Endothelial cell of umbilical vein (primary cell): ENCODE measurements at regions not wholly inside any gene's neighbourhood (a gene's known extent, or its start where the extent isn't known, plus 50 kb on each side); places are given as distances from the start of the nearest gene placed in this dataset.

Source experiments
- BruUV-seq: library from RNA; stranded (reverse); fragments of 400-500 nt; replicated peaks from 2 replicates; lab custom pipeline; 2021; lab: Mats Ljungman, UMichigan
- CTCF ChIA-PET: fragments of 300-600, 350-600 bp; sonication (Branson Sonifier 250); formaldehyde crosslinking; loops from one replicate; lab custom pipeline; 2021; ENCODE audit warnings: antibody characterized with exemption, inconsistent platforms; lab: Charles Lee
- POLR2A ChIA-PET: fragments of 300-600, 350-600 bp; sonication (Branson Sonifier 250); formaldehyde crosslinking; loops from one replicate; lab custom pipeline; 2021; ENCODE audit warnings: antibody characterized with exemption, inconsistent platforms; lab: Charles Lee
- DNase-seq: peaks from one replicate; pipeline ENCODE4 v3.0.0-alpha.2; 2011; ENCODE audit warnings: low read depth, low spot score
- FAIRE-seq: peaks from 2 replicates; lab custom pipeline; 2011; peaks lifted over from hg19 to GRCh38; lab: Jason Lieb, UNC
- H2AFZ ChIP-seq: 2 replicates; pipeline ENCODE4 v1.6.0; 2012; ENCODE audit warnings: low read depth, low read length, control low read depth, inconsistent platforms
- H3K27ac ChIP-seq: 2 replicates; pipeline ENCODE4 v1.5.1; 2011; ENCODE audit warnings: low read depth, mild to moderate bottlenecking, control low read depth, low read length, moderate library complexity; ENCODE audit not compliant: insufficient read depth
- H3K27me3 ChIP-seq, 2 experiments: 2 replicates each; pipeline versions ENCODE4 v1.6.0 to v1.6.1; 2011; ENCODE audit warnings: low read length in 2 of 2, mixed read lengths in 1 of 2; ENCODE audit not compliant: control insufficient read depth in 2 of 2, insufficient read depth in 2 of 2
- H3K36me3 ChIP-seq, 2 experiments: 2 replicates in 1 of 2; 3 replicates in 1 of 2; pipeline ENCODE4 v1.5.1; 2011; ENCODE audit warnings: low read length in 2 of 2, mild to moderate bottlenecking in 1 of 2, moderate library complexity in 1 of 2; ENCODE audit not compliant: control insufficient read depth in 2 of 2, insufficient read depth in 2 of 2; ENCODE audit errors: extremely low read depth in 1 of 2
- H3K4me1 ChIP-seq: 3 replicates; pipeline ENCODE4 v1.5.1; 2011; ENCODE audit warnings: mild to moderate bottlenecking, low read length; ENCODE audit not compliant: control insufficient read depth, insufficient read depth; ENCODE audit errors: extremely low read depth
- H3K4me2 ChIP-seq: 2 replicates; pipeline ENCODE4 v1.6.1; 2011; ENCODE audit warnings: low read length, control low read depth, mixed read lengths; ENCODE audit not compliant: insufficient read depth
- H3K4me3 ChIP-seq, 3 experiments: fragments of 200-600 bp in 1 of 3; sonication (generic), shearing (Covaris generic) in 1 of 3; replicated peaks in 1 of 3; 2 replicates each; pipeline ENCODE4 v1.5.1; 2011 to 2016; ENCODE audit warnings: control low read depth in 3 of 3, low read length in 3 of 3, mild to moderate bottlenecking in 2 of 3, inconsistent platforms in 1 of 3, low read depth in 1 of 3, moderate library complexity in 1 of 3; ENCODE audit not compliant: insufficient read depth in 1 of 3
- H3K79me2 ChIP-seq: 2 replicates; pipeline ENCODE4 v1.6.0; 2012; ENCODE audit warnings: low read length, inconsistent platforms; ENCODE audit not compliant: control insufficient read depth, insufficient read depth
- H3K9ac ChIP-seq: replicated peaks from 2 replicates; pipeline ENCODE3; 2011; ENCODE audit warnings: low read length, control low read depth; ENCODE audit not compliant: insufficient read depth; ENCODE audit errors: extremely low read depth
- H3K9me1 ChIP-seq: replicated peaks from 3 replicates; pipeline ENCODE4 v1.6.0; 2011; ENCODE audit warnings: mild to moderate bottlenecking, low read length; ENCODE audit not compliant: control insufficient read depth, insufficient read depth; ENCODE audit errors: extremely low read depth
- H3K9me3 ChIP-seq: replicated peaks from 2 replicates; pipeline ENCODE4 v1.5.1; 2012; ENCODE audit warnings: low read length, inconsistent platforms; ENCODE audit not compliant: control insufficient read depth, insufficient read depth
- H4K20me1 ChIP-seq: replicated peaks from 2 replicates; pipeline ENCODE3; 2011; ENCODE audit warnings: mild to moderate bottlenecking, low read length; ENCODE audit not compliant: control insufficient read depth, insufficient read depth; ENCODE audit errors: extremely low read depth
- EZH2 ChIP-seq: IDR thresholded peaks from 2 replicates; pipeline ENCODE4 v1.6.1; 2012; ENCODE audit warnings: borderline replicate concordance, low read depth, mild to moderate bottlenecking, moderate library complexity, low read length, inconsistent platforms; ENCODE audit not compliant: severe bottlenecking
- FOS ChIP-seq: IDR thresholded peaks from 2 replicates; pipeline ENCODE4 v1.6.1; 2011; ENCODE audit warnings: mild to moderate bottlenecking, low read length, moderate library complexity, borderline replicate concordance; ENCODE audit not compliant: insufficient read depth
- MAX ChIP-seq: IDR thresholded peaks from 2 replicates; pipeline ENCODE4 v1.6.1; 2011; ENCODE audit not compliant: insufficient read depth, insufficient read length
- POLR2A ChIP-seq: IDR thresholded peaks from 2 replicates; pipeline ENCODE4 v1.6.1; 2012; ENCODE audit warnings: low read depth, mild to moderate bottlenecking, control low read depth, low read length
- POLR2AphosphoS5 ChIP-seq: IDR thresholded peaks from 2 replicates; pipeline ENCODE4 v1.6.1; 2012; ENCODE audit warnings: low read depth, mild to moderate bottlenecking, control low read depth, low read length, moderate library complexity; ENCODE audit not compliant: insufficient read depth
- dilution Hi-C: fragments of 300-500 bp; cut with MboI; formaldehyde crosslinking; loops from one replicate; pipeline ENCODE4 v1.15.0; 2019; ENCODE audit warnings: low sequenced_read_pairs; ENCODE audit not compliant: extremely low pct_ligation_motif_present
- intact Hi-C: fragments of 100-400 bp; cut with micrococcal nuclease; formaldehyde crosslinking; loops from one replicate; pipeline ENCODE4 v1.10.0; 2022

- dilution Hi-C loops: no loop called here
- TF ChIP-seq EZH2: no peak
- no peak for TF ChIP-seq MAX
- TF ChIP-seq POLR2A: no peak
- TF ChIP-seq POLR2AphosphoS5: no peak
- no peaks in the 10 kb centered on the region for H3K4me1 ChIP-seq
- H3K4me2 ChIP-seq: no peak overlapping the region
- no peak overlapping the region for H2AFZ ChIP-seq
- no TSS peak for BruUV-seq
- no peaks in the 10 kb centered on the region for H3K36me3 ChIP-seq
- no peak overlapping the region for H3K4me3 ChIP-seq
- no peaks in the 10 kb centered on the region for H3K9me3 ChIP-seq
- H3K27me3 ChIP-seq: peaks cover 4 to 10% of the 10 kb centered on the region in 2 experiments
- H3K9ac ChIP-seq: no peak overlapping the region
- ChIA-PET POLR2A (no interaction called here), CTCF (interaction anchor here (1.1 to 2.5 kb wide), 3 partner anchors 9 to 58 kb away, joined by 3 to 11 read pairs (median 3); no protein-coding TSS in a partner anchor)
- intact Hi-C loops: no loop called here
- H3K27ac ChIP-seq: no peak overlapping the region
- FAIRE-seq (no peak), DNase-seq (no peak)
- H3K79me2 ChIP-seq: no peaks in the 10 kb centered on the region
- no peaks in the 10 kb centered on the region for H4K20me1 ChIP-seq
- H3K9me1 ChIP-seq: no peaks in the 10 kb centered on the region
Measured at GRCh38 chr14:22158560-22158959, 430.5 kb downstream of the DAD1 start.

GRCh38 chr14:22155571-22155970 lies 433.5 kb downstream of the DAD1 start:
- Histone ChIP-seq H4K20me1 (no peaks in the 10 kb centered on the region), H3K36me3 (no peaks in the 10 kb centered on the region), H3K27ac (no peak overlapping the region), H3K4me2 (no peak overlapping the region), H3K9ac (no peak overlapping the region), H3K4me1 (no peaks in the 10 kb centered on the region), H2AFZ (no peak overlapping the region), H3K79me2 (no peaks in the 10 kb centered on the region), H3K9me1 (no peaks in the 10 kb centered on the region), H3K27me3 (peaks cover 1 to 10% of the 10 kb centered on the region in 2 experiments), H3K9me3 (no peaks in the 10 kb centered on the region), H3K4me3 (no peak overlapping the region)
- TF ChIP-seq POLR2AphosphoS5 (no peak), FOS (no peak), MAX (no peak)
- DNase-seq: no peak
- dilution Hi-C loops (no loop called here), intact Hi-C loops (no loop called here)
- no peak for FAIRE-seq
- BruUV-seq: no TSS peak
- ChIA-PET POLR2A (no interaction called here), CTCF (interaction anchor here (1.2 to 1.8 kb wide), 3 partner anchors 11 to 220 kb away, joined by 3 to 5 read pairs (median 3); no protein-coding TSS in a partner anchor)
